ENCODE measurements at regions not wholly inside any gene's neighbourhood (a gene's known extent, or its start where the extent isn't known, plus 50 kb on each side); places are given as distances from the start of the nearest gene placed in this dataset.

DNA sequence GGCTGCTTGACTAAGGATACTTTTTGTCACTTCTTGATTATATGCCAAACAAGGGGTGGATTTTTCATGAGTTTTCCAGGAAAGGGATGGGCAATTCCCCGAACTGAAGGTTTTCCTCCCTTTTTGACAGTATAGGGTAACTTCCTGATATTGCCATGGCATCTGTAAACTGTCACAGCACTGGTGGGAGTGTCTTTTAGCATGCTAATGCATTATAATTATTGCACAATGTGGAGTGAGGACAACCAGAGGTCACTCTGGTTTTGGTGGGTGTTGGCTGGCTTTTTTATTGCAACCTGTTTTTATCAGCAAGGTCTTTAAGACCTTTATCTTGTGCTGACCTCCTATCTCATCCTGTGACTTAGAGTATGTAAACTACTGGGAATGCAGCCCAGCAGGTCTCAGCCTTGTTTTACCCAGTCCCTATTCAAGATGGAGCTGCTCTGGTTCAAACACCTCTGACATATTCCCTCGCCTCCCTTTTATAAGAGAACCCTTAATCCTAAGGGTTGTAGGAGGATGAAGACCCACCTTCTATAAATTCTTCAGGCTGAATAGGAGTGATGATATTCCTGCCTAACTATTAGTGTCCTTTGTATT is 471.2 kb downstream of the ATP23 start:
- Histone ChIP-seq H3K4me1 (peaks cover 0 to 10% of the 10 kb centered on the region in 2 donors), H3K36me3 (no peaks in the 10 kb centered on the region), H3K9me3 (no peaks in the 10 kb centered on the region), H3K27ac (no peak overlapping the region), H3K4me3 (no peak overlapping the region), H3K27me3 (no peaks in the 10 kb centered on the region)
- intact Hi-C loops (cut with DNase I): loop anchor here (10.0 kb wide), 1 partner anchor 702 kb away; no protein-coding TSS in a partner anchor
- TF ChIP-seq, protein P1, sequence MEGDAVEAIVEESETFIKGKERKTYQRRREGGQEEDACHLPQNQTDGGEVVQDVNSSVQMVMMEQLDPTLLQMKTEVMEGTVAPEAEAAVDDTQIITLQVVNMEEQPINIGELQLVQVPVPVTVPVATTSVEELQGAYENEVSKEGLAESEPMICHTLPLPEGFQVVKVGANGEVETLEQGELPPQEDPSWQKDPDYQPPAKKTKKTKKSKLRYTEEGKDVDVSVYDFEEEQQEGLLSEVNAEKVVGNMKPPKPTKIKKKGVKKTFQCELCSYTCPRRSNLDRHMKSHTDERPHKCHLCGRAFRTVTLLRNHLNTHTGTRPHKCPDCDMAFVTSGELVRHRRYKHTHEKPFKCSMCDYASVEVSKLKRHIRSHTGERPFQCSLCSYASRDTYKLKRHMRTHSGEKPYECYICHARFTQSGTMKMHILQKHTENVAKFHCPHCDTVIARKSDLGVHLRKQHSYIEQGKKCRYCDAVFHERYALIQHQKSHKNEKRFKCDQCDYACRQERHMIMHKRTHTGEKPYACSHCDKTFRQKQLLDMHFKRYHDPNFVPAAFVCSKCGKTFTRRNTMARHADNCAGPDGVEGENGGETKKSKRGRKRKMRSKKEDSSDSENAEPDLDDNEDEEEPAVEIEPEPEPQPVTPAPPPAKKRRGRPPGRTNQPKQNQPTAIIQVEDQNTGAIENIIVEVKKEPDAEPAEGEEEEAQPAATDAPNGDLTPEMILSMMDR (IDR thresholded peaks at IDR 0.05): no peak
- DNase-seq (ENCODE audit: low spot score in 2 of 2): no peak

DNA sequence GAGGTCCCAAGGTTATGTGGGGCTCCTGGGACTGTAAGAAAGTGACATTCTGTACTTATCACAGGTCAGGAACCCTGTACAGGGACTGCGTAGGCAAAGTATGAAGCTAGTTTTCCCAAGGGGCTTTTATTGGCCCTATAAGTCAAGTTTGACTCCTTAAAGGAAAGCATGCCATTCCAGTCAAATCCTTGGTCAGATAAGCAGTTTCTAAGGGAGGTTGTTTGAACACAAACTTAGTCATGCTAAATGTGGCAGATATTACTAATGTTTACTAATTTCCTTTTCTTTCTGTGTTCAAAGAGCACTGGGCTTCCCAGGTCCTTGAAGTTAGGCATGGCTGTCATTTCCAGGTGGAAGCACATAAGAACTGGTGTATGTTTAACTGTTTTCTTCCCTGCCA is 472.4 kb downstream of the ATP23 start:
- no peak for DNase-seq (ENCODE audit: low spot score in 2 of 2)
- intact Hi-C loops (cut with DNase I): loop anchor here (10.0 kb wide), 1 partner anchor 701 kb away; no protein-coding TSS in a partner anchor
- no peaks in the 10 kb centered on the region for H3K36me3 ChIP-seq
- no peaks in the 10 kb centered on the region for H3K9me3 ChIP-seq
- TF ChIP-seq, protein P1 (IDR thresholded peaks at IDR 0.05): no peak
- no peaks in the 10 kb centered on the region for H3K27me3 ChIP-seq
- no peak overlapping the region for H3K4me3 ChIP-seq
- H3K4me1 ChIP-seq: peaks cover 0 to 10% of the 10 kb centered on the region in 2 donors
- peak overlapping the region in 1 of 2 donors; percentile 51 for H3K27ac ChIP-seq

- no peak for DNase-seq (ENCODE audit: low spot score in 2 of 2)
- Histone ChIP-seq H3K27ac (peak overlapping the region in 1 of 2 donors; percentile 51), H3K36me3 (no peaks in the 10 kb centered on the region), H3K4me1 (peaks cover 0 to 10% of the 10 kb centered on the region in 2 donors), H3K4me3 (no peak overlapping the region), H3K9me3 (no peaks in the 10 kb centered on the region), H3K27me3 (no peaks in the 10 kb centered on the region)
- intact Hi-C loops (cut with DNase I): loop anchor here (10.0 kb wide), 1 partner anchor 700 kb away; no protein-coding TSS in a partner anchor
- TF ChIP-seq, protein P1 (IDR thresholded peaks at IDR 0.05): no peak
Measured at GRCh38 chr12:58414398-58414871, 473.1 kb downstream of the ATP23 start.

- TF ChIP-seq, protein P1 (IDR thresholded peaks at IDR 0.05): no peak
- Histone ChIP-seq H3K27me3 (no peaks in the 10 kb centered on the region), H3K4me1 (peaks cover 0 to 10% of the 10 kb centered on the region in 2 donors), H3K36me3 (no peaks in the 10 kb centered on the region), H3K27ac (no peak overlapping the region), H3K4me3 (no peak overlapping the region), H3K9me3 (no peaks in the 10 kb centered on the region)
- no peak for DNase-seq (ENCODE audit: low spot score in 2 of 2)
- intact Hi-C loops (cut with DNase I): loop anchor here (10.0 kb wide), 1 partner anchor 699 kb away; no protein-coding TSS in a partner anchor
Measured at GRCh38 chr12:58415716-58416115, 474.3 kb downstream of the ATP23 start.

GRCh38 chr12:58416236-58416635 is 474.9 kb downstream of the ATP23 start:
- intact Hi-C loops (cut with DNase I): loop anchor here (10.0 kb wide), 1 partner anchor 699 kb away; no protein-coding TSS in a partner anchor
- H3K27ac ChIP-seq: no peak overlapping the region

More at GRCh38 chr12:58416236-58416635, 474.9 kb downstream of the ATP23 start:
- DNase-seq (ENCODE audit: low spot score in 2 of 2): no peak
- Histone ChIP-seq H3K4me3 (no peak overlapping the region), H3K4me1 (peaks cover 0 to 10% of the 10 kb centered on the region in 2 donors), H3K27me3 (no peaks in the 10 kb centered on the region), H3K9me3 (no peaks in the 10 kb centered on the region), H3K36me3 (no peaks in the 10 kb centered on the region)
- TF ChIP-seq, protein P1 (IDR thresholded peaks at IDR 0.05): no peak
